Spleen (tissue), 7 donors: ENCODE measurements at regions not wholly inside any gene's neighbourhood (a gene's known extent, or its start where the extent isn't known, plus 50 kb on each side); places are given as distances from the start of the nearest gene placed in this dataset.

ENCODE experiments used
- CTCF ChIP-seq, 11 experiments: fragments of 200-600 bp in 7 of 11; fragments of 450-650 bp in 4 of 11; sonication (generic) in 4 of 11; IDR thresholded peaks in 8 of 11; conservative IDR thresholded peaks in 3 of 11; 1 replicate in 7 of 11; 2 replicates in 4 of 11; pipeline versions ENCODE4 v1.4.0 to v1.8.0; 2016 to 2021; ENCODE audit warnings: antibody characterized with exemption in 11 of 11, inconsistent platforms in 4 of 11, mild to moderate bottlenecking in 1 of 11
- POLR2A ChIP-seq, 3 donors: fragments of 450-650 bp; IDR thresholded peaks; one replicate each; pipeline ENCODE4 v1.5.1; 2017; ENCODE audit warnings: antibody characterized with exemption in 3 of 3, mild to moderate bottlenecking in 1 of 3
- POLR2AphosphoS5 ChIP-seq, 3 donors: sonication (generic); formaldehyde crosslinking; IDR thresholded peaks; one replicate each; pipeline ENCODE4 v1.5.1; 2017; ENCODE audit warnings: antibody characterized with exemption in 3 of 3
- donor health status: DM: no; HTN: no; CAD: no; lungs with moderate emphysema.
- donor health status: DM: no; HTN: no; CAD: no.
- donor health status: DM: no; HTN: no; CAD: no.

- no peak for TF ChIP-seq CTCF (IDR thresholded peaks at IDR 0.05 in 8 of 11, conservative IDR thresholded peaks at IDR 0.05 in 3 of 11)
- no peak for TF ChIP-seq POLR2A (IDR thresholded peaks at IDR 0.05)
- no peak for TF ChIP-seq POLR2AphosphoS5 (IDR thresholded peaks at IDR 0.05)
These were observed 539.7 kb downstream of the DIPK2A start for GRCh38 chr3:144511346-144511745.
